Stimulated activated CD8-positive, alpha-beta memory T cell treated with anti-CD3 and anti-CD28 coated beads, Interleukin-2, amount 100 ng/mL, for 1 hour (primary cell): ENCODE measurements at regions not wholly inside any gene's neighbourhood (a gene's known extent, or its start where the extent isn't known, plus 50 kb on each side); places are given as distances from the start of the nearest gene placed in this dataset.
"Not testable (repeated sequence)": the region's sequence is repeated elsewhere in the genome, so short reads cannot be mapped to it uniquely, and the experiment has no call there.

Source experiments
- DNase-seq, 2 donors: peaks; one replicate each; pipeline ENCODE4 v3.0.0-alpha.2; 2020; ENCODE audit warnings: low read depth in 2 of 2

GRCh38 chr14:105678057-105678456 is 151.7 kb downstream of the TMEM121 start:
- not testable (repeated sequence) for DNase-seq

GRCh38 chr14:105678996-105679958 is 152.9 kb downstream of the TMEM121 start:
- not testable (repeated sequence) for DNase-seq

- DNase-seq = not testable (repeated sequence)
Observed at GRCh38 chr14:105679959-105680735, 153.8 kb downstream of the TMEM121 start.

DNA sequence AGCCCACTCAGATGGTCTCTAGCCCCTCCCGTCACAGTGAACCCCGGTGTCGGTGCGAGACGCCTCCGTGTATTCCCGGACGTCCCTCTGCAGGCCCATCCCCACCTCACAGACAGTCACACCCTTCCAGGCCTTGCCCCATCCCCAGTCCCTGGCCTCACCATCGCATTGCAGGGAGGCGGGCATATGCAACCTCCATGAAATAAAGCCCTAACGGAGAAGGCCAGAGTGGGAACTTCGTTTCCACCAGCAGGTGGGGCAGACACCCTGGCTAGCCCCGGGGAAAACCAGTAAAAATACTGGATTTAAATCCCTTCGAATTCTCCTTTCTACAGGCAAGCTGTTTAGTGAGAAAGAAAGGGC is 154.3 kb downstream of the TMEM121 start:
- DNase-seq = not testable (repeated sequence)

DNA sequence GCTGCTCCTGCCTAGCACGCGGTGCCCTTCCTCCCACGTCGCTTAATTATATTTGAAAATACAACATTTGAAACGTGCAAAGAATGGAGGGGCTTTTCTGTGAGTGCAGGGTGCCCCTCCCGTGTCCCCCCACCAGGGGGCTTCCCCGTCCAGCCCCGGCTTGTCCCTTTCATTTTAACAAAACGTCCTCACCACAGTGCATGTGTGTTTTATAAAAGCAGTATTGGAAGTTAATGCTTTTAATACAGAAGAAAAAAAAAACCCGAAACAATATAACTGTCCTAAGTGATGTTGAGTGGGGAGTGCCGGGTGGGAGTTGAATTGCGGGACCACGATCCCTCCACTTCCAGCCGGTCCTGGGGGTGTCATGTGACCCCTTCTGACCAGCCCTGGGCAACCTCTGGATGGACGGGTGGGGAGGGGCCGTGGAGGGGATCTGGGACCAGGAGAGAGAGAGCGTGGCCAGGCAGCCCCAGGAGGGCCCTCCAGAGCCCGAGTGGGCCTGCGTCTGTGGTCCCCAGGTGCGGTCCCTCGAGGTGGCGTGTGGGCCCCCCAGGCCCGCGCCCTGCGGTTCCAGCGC is 155.3 kb downstream of the TMEM121 start:
- DNase-seq = not testable (repeated sequence)

GRCh38 chr14:105682442-105682841 is 156.1 kb downstream of the TMEM121 start:
- DNase-seq = not testable (repeated sequence)

DNA sequence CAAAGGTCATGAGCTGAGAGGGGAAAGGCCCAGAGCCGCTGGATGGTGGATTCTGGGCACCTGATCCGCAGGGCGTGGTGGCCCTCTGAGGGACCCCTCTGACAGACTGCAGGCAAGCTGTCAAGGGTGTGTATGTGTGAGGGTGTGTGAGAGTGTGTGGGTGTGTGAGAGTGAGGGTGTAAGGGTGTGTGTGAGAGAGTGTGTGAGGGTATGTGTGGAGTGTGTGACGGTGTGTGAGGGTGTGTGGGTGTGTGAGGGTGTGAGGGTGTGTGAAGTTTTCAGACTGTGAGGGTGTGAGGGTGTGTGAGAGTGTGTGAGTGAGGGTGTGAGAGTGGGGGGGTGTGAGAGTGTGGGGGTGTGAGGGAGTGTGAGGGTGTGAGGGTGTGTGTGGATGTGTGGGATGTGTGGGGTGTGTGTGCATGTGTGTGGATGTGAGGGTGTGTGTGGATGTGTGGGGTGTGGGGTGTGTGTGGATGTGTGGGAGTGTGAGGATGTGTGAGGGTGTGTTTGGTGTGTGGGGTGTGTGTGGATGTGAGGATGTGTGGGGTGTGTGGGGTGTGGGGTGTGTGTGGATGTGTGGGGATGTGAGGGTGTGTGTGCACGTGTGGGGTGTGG is 156.7 kb downstream of the TMEM121 start:
- DNase-seq = no peak

DNA sequence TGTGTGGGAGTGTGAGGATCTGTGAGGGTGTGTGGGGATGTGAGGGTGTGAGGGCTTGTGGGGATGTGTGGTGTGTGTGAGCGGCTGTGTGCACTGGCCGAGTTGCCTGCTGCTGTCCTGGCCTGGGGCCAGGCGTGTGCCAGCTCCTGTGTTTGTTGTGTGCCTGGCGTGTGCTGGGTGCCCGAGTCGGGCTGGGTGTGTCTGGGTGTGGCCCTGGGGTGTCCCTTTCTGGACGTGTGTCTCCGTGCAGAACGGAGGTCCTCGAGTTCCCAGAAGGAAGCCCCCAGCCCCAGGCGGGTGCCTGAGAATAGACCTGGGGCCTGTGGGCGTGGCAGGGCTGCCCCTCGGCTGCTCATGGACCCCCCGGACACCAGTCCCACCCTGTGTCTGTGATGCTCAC is 157.7 kb downstream of the TMEM121 start:
- DNase-seq = not testable (repeated sequence)

DNA sequence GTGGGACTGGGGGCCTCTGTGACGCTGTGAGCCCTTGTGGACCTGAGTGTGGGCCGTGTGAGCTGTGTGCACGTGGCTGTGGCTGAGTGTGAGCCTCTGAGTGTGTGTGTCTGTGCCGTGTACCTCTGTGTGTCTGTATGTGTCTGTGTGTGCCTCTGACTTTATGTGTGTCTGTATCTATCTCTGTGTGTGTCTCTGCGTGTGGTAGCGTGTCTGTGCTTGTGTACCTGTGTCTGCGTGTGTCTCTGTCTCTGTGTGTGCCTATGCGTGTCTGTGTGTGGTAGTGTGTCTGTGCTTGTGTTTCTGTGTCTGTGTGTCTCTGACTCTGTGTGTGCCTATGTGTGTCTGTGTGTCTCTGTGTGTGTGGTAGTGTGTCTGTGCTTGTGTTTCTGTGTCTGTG is 158.2 kb downstream of the TMEM121 start:
- DNase-seq = not testable (repeated sequence)

GRCh38 chr14:105685003-105685402 is 158.6 kb downstream of the TMEM121 start:
- no peak for DNase-seq

DNA sequence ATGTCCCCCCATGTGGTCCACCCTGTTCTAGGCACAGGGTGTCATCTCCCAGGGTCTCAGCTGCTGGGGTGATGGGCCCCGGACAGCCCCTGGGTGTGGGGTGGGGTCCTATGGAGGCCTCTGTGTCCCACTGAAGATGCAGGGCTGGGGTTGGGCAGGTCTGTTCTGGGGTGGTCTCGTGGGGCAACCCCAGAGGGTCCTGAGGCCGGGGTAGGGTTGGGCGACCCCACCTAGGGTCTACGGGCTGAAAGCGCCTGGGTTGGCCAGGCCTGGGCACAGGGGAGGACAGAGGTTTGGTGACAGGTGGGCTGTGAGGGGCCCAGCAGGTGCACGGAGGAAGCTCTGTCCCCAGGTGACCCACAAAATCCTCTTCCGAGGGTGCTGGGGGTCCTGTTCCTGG is 159.2 kb downstream of the TMEM121 start:
- not testable (repeated sequence) for DNase-seq

GRCh38 chr14:105686050-105686449 is 159.7 kb downstream of the TMEM121 start:
- DNase-seq = not testable (repeated sequence)

GRCh38 chr14:105686462-105687170 is 160.2 kb downstream of the TMEM121 start:
- DNase-seq = not testable (repeated sequence)

DNA sequence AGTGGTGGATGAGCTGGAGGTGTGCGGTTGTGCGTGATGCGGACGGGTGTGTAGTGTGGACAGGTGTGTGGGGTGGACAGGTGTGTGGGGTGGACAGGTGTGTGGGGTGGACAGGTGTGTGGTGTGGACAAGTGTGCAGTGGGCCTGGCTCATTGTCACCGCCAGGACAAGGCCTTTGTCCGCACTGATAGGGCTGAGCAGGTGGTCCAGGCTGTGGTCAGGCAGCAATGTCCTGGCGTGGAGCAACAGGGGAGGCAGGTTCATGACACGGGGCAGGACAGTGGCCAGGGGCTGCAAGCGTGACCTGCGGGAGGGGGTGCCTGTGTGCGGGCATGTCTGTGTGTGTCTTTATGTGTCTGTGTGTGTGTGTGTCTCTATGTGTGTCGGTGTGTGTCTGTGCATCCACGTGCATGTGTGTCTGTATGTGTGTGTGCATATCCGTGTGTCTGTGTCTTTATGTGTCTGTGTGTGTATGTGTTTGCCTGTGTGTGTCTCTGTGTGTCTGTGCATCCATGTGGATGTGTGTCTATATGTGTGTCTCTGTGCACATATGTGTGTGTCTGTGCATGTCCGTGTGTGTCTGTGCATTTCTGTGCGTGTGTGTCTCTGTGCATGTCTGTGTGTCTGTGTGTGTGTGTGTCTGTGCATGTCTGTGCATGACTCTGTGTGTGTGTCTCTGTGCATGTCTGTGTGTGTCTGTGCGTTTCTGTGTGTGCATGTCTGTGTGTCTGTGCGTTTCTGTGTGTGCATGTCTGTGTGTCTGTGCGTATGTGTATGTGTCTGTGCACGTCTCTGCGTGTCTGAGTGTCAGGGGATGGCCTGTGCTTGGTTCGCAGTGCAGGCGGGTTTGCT is 161.0 kb downstream of the TMEM121 start:
- DNase-seq = not testable (repeated sequence)

DNA sequence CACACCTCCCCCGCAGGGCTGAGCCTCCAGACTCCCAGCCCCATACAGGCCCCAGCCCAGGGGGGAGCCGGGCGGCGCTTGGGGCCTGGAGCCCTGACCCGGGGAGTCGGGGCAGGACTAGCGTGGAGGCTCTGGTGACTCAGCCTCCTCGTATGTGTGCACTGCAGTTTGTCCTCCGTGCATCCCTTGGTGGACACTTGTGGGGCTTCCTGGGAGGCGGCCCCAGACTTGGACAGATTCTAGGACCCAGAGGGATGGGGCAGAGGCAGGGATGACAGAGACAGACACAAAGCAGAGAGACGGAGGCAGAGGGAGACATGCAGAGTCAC is 161.6 kb downstream of the TMEM121 start:
- DNase-seq = not testable (repeated sequence)

GRCh38 chr14:105688664-105689221 is 162.4 kb downstream of the TMEM121 start:
- DNase-seq = not testable (repeated sequence)

DNA sequence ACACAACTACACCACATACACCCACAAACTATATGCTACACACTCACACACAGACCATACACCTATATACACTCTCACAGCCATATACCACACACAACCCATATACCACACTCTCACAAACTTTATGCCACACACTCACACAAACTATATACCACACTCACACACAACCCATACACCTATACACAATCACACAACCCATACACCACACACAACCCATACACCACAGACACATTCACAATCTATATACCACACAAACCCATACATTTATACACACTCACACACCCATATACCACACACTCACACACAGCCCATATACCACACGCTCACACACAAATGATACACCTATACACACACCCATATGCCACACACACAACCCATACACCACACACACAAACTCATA is 163.3 kb downstream of the TMEM121 start:
- no peak for DNase-seq

GRCh38 chr14:105690671-105691070 is 164.3 kb downstream of the TMEM121 start:
- DNase-seq = no peak

DNA sequence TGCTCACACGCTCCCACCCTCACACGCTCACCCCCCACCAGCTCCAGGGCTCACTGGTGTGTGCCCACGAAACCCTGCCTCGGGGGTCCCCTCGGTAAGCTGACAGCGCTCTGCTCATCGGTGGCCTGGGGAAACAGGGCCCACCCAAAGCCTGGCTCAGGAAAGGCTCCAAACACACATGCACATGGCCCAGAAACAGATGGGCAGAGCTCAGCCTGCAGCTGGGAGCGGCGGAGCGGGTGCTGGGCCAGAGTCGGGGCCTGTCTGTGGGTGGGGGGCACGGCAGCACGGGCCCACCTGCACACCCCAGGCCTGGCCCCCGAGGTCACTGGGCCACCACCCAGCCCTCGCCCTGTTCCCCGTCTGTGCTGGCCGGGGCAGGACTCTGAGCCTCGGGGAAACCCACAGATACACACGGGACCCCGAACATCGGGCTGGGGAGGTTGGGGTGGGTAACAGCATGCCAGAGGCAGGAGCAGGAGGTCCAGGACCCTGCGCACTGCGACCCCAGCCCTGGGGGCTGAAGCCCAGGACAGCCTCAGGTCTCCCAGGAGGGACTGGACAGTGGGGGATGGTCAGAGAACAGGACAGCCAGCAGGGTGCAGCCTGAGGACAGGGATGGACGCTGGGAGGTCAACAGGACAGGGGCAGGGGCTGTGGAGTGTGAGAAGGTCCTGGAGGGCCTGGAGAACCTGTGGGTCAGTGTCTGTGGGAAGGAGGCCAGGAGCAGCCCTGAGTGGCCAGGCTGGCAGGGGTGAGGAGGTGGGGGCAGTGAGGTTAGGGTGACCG is 165.1 kb downstream of the TMEM121 start:
- DNase-seq = not testable (repeated sequence)
